Right hindlimb (tissue), 1 donor: ENCODE measurements at regions not wholly inside any gene's neighbourhood (a gene's known extent, or its start where the extent isn't known, plus 50 kb on each side); places are given as distances from the start of the nearest gene placed in this dataset.
"Not testable (repeated sequence)": the region's sequence is repeated elsewhere in the genome, so short reads cannot be mapped to it uniquely, and the experiment has no call there.

Source experiments
- DNase-seq: peaks from one replicate; pipeline ENCODE4 v3.0.0-alpha.2; 2018

DNA sequence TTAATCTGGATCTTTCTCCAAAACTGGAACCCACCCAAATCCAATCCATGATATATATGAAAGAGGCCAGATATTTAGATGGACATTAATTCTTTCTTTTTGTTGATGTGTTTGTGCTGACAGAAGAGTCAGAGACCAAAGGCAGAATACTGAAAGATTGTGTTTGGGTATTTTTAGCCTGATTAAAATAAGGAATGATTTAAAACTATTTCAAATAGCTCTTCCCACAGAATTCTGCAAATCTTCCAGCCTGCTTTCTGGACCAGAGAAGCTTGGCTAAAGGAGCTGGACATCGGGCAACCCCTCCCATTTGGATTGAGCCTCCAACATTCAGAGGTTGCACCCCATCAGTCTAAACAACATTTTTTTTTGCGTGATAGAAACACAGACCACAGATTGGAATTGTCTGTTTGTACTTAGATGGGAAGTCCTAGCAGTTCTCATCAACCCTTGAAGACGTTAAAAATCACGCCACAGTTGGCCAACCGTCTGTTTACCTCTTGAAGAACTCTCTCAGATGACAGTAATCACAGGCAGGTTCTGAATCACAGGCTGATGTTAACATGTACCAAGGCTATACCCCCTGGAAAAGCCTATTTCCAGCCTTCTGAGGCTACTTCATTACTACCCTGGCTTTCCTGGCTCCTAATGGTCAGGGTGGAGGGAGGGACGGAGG is 155.2 kb upstream of the NRP1 start:
- no peak for DNase-seq

DNA sequence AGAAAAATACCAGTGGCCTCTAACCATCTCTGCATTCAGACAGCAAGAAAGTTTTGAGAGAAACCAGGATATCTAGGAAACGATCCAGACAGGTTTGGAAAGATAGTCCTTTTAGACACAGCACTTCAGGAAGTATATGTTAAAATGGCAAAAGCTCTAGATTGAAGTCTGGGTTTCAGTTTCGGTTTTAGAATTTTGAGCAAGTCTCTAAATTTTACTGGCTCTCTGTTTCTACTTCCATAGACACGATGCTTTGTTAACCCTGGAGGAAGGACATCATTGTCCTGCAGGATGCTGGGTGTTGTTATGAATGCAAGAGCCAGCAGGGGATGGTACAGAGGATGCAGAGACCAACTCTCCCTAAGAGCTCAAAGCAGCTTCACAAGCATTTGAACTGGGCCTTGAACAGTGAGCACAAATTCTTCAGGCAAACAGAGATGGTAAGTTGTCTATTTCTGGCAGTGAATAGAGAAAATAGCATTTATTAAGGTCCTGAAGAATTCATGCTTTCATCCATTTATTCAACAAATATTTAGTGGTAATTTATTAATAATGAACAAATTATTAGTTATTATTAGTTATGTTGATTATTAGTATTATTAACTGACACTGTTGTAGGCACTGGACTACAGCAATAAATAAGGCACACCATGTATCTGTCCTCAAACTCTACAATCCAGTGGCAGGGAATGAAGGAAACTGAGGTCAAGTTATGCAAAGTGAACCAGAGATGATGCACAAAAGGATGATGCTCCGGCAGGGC is 152.7 kb upstream of the NRP1 start:
- no peak for DNase-seq

DNA sequence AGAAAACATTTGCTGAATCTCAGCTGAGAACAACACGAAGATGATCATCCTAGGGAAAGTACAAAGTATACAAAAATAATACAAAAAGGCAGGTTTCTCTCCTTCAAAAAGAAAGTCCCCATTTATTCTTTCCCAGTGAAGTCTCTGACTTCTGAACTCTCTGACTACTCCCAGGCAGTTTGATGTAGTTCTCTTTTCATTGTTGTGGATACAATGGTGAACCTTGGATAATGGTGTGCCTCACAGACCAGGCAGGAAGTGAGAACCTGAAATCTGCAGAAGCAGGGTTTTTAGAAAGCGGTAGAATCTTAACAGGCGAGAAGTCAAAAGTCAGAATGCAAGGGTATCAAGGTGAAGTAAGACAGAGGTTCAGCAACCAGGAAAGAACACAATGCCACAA is 150.8 kb upstream of the NRP1 start:
- no peak for DNase-seq

DNA sequence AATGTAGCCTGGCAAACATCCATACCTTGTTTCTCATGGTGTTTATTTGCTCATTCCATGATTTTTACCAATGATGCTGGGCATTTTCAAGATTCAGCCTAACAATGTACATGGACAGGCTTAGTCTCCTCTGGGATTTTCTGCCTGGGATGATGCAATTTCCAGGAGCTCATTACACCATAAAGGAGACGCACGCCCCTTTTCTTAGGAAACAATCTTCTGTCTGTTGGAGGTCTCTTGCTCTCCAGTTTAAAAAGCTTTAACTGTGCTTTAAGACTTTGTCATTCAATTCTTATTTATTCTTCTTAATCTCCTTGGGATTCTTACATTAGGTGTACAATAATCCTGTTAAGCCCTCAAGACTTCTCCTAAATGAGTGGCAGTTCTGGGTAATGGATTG is 150.3 kb upstream of the NRP1 start:
- DNase-seq: no peak

DNA sequence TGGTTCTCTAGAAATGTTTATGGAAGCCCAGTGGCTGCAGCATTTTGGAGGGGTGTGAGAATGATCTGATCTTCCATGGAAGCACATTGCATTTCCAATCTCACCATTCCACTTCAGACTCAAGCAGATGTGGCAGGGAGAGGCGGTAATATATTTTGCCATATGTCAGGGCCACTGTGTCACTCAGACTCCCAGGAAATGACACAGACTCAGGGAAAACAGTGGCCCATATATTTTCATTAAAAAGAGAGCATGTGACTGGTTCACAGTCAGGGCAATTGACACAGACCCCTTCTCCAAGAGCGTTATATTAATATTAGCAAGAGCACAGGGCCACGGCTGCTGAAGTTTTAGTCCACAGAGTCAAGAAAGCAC is 149.3 kb upstream of the NRP1 start:
- no peak for DNase-seq

DNA sequence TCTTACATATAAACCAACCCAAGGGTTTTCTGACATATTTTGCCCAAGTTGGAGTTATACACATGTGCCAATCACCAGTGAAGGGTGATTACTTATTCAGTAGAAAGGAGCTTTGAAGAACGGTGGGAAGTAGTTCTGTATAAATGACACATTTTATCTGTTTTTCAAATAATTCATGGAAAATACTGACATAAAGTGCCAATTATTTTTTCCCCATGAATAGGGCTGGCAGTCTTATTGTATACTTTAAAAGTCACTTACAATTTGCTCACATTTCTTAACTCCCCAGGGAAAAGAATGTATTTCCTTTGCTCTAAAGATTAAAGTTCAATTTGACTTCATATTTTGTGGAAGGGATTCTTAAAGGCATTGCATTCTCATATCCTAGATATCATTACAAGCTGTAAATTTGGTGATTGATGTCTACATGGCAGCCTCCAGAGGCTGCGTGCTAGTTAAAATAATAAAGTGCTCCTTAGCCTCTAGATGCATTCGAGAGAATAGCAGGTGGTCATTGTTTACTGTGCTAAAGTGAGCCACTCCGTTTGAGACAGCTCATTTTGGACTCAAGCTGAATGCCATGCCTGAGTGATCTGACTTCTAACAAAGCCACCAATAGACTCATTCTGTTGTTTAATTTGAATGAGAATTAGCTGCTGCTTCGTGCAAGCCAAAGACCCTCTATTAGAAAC is 148.8 kb upstream of the NRP1 start:
- no peak for DNase-seq

DNA sequence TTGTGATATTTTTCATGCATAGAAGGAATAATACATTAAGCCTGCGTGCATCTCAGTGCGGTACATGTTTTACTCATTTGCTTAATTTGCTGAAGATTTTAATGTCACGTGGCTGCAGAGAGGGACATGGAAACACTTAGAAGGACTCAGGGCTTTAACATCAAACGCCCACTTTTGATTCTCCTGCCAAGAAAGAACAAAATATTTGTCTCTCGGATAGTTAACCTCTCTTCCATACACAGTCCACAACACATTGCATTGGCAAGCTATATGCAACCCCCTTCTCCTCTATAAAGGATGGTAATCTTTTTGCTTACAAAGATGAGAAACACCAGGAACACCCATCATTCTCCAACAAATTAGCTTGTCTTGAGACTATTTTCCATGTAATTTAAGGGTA is 148.0 kb upstream of the NRP1 start:
- DNase-seq: no peak

DNA sequence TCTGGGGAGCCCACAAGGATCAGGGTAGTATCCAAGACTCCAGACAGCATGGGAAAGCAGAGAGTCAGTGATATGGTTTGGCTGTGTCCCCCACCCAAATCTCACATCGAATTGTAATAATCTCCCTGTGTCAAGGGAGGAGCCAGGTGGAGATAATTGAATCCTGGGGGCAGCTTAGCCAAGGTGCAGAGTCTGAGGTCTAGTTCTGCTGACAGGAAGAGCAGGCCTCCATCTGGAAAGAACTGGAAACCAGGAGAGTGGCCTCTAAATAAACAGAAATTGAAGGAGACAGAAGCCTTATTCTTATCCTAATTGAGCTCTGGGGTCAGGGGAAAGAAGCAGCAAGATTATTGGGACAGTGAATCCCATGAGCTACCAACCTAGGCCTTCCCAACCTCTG is 146.7 kb upstream of the NRP1 start:
- no peak for DNase-seq

DNA sequence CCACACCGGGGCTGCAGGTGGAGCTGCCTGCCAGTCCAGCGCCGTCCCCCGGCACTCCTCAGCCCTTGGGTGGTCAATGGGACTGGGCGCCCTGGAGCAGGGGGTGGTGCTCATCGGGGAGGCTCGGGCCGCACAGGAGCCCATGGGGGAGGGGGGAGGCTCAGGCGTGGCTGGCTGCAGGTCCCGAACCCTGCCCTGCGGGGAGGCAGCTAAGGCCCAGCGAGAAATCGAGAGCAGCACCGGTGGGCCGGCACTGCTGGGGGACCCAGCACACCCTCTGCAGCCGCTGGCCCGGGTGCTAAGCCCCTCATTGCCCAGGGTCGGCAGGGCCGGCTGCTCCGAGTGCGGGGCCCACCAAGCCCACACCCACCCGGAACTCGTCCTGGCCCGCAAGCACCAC is 145.9 kb upstream of the NRP1 start:
- DNase-seq: not testable (repeated sequence)

DNA sequence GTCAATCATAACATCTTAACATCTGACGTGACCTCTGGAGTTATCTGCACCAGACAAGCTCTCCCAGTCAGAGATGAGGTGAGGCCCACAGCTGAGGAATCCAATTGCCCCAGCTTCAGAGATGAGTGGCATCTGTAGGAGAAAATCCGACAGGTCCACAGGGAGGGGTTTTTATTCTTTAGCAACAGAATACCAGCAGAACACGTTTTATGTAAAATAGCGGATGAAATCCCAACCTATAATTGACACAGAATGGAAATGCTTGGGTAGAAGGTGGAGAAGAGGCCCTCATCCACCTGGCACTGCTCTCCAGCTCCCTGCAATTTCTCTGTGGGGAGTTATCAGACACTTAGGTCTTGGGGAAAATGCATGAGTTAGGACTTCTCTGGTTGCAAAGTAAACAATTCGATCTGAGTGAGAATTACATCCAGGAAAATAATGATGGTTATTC is 144.2 kb upstream of the NRP1 start:
- no peak for DNase-seq

DNA sequence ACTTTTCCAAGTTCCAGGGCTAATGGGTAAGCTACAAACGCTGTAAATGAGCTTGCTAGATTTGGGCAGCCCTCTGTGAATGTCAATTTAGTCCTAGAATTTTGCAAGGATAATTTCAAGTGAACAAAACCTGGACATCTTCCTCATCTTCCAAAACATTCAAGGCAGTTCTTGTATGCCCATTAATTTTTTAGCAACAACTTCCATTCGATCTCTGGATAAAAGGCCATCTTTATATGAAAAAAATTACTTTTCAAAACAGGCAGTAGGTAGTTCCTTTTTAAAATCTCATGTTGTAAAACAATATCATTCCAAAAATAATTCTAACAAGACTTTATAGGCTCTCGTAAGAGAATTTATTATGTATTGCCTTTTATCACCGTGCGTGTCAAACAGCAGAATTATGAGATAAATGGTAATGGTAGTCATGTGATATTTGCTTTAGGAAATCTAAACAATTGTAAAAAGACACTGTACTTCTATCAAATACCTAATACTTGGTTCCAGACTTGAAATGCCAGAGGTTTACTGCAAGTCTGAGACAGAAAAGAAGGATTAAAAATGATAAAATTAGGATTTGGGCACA is 143.7 kb upstream of the NRP1 start:
- no peak for DNase-seq

DNA sequence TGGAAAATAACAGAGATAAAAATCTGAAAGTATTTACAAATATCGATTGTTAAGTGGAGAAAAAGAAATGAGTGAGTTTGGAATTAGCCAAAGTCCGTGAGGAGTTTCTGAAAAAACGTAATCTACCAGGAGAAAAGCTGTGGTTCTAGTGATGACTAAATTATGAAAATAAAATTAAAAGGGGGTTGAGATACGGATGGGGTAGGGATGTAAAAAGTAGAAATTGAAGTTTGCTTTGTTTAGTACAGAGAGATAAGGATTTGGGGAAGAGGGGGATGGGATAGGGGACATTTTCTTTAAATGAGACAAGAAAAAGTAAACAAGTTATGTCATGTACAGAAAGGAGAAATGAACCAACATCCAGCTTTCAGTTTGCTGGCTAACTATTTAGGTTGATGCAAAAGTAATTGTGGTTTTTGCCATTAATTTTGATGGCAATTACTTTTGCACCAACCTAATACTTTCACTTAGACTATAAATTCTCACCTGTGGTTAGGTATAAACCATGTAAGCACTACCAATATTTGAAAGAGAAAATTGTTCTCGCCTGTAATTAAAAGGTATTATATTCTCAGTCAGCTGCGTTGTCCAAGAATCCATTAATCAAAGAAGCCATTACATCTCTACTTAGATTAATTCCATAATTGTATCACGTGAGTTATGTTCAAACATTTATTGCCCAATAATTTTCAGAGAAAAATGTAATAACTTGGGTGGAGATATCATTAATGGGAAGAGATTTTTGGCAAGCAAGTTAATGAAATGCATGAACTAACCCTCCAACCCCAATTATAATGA is 143.0 kb upstream of the NRP1 start:
- DNase-seq: no peak

DNA sequence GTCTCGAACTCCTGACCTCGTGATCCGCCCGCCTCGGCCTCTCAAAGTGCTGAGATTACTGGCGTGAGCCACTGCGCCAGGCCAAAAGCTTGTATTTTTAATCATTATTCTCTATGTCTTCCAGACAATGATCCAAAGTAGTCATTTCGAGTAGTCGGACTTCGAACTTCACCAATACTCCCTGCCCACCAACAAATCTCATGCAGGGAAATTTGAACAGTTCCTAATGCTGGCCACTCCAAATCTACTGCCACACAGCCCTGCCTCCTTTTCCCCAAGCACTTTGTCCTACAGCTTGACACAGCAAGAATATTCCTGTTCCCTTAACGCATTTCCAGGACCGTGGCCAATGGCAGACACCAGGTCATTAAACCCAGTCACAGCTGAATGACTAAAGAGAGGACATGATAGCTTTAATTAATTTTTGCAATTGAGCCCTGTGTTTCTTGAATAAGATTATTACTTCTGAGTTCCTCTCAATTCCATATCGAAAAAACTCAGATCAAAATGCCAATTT is 142.3 kb upstream of the NRP1 start:
- DNase-seq: no peak

DNA sequence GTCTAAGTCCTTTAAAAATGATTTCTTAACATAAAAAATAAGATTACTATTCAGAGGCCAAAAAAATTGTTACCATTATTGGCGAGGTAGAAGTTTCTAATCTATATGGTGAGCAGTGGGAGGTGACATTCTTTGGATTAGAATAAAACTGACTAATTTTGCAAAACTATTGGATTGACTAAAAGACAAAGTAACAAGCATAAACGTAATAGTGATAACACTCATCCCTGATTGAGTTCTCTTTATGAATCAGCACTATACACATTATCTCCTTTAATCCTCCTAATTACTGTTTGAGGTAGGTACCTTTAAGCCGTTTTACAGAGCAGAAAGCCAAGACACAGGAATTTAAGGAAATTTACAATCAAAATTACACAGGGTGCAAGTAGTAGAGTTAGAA is 139.2 kb upstream of the NRP1 start:
- DNase-seq: no peak

DNA sequence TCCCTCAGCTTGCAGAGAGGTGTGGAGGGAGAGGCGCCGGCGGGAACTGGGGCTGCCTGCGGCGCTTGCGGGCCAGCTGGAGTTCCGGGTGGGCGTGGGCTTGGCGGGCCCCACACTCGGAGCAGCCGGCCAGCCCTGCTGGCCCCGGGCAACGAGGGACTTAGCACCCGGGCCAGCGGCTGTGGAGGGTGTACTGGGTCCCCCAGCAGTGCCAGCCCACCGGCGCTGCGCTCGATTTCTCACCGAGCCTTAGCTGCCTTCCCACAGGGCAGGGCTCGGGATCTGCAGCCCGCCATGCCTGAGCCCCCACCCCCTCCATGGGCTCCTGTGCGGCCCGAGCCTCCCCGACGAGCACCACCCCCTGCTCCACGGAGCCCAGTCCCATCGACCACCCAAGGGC is 133.5 kb upstream of the NRP1 start:
- not testable (repeated sequence) for DNase-seq

DNA sequence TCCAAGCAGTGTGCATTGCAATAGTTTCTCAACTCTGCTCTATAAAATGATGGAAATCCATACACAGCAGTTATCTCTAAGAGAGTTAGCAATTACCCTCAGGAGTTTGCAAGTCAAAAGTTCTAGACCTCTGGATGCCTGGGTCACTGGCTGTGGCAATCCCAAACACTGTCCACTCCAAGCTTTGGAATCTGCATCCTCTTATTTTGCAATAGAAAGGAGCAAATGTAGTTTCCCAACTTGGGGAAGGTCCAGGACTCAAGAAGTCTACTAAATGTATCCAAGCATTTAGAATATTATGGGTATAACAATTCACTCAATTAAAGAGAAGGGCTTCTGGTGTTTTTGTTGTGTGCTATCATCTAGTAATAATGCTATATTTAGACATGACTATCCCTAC is 131.3 kb upstream of the NRP1 start:
- no peak for DNase-seq

DNA sequence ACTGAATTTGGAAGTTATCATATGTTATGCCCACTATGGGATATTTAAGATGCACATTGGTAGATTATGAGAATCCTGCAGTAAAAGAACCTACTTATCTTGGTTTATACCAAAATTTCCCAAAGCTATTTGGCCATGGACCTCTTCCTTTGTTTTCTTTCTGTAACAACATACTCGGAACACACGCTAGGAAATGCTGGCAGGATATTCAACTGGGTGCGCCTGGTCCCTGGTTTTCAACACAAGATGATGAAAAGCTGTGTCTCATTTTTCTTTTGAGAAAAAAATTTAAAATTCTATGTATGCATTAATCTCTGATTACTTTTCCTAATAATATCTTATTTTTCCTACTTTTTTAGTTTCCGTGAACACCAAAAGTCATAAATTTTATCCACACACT is 128.5 kb upstream of the NRP1 start:
- no peak for DNase-seq

DNA sequence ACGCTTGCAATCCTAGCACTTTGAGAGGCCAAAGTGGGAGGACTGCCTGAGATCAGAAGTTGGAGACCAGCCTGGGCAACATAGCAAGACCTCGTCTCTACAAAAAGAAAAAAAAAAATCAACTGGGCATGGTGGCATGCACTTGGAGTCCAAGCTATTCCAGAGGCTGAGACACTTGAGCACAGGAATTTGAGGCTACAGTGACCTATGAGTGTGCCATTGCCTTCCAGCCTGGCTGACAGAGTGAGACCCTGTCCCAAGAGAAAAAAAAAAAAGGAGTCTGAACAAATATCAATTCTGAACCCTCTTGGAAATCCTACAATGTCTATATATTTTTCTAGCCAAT is 126.8 kb upstream of the NRP1 start:
- DNase-seq: no peak

DNA sequence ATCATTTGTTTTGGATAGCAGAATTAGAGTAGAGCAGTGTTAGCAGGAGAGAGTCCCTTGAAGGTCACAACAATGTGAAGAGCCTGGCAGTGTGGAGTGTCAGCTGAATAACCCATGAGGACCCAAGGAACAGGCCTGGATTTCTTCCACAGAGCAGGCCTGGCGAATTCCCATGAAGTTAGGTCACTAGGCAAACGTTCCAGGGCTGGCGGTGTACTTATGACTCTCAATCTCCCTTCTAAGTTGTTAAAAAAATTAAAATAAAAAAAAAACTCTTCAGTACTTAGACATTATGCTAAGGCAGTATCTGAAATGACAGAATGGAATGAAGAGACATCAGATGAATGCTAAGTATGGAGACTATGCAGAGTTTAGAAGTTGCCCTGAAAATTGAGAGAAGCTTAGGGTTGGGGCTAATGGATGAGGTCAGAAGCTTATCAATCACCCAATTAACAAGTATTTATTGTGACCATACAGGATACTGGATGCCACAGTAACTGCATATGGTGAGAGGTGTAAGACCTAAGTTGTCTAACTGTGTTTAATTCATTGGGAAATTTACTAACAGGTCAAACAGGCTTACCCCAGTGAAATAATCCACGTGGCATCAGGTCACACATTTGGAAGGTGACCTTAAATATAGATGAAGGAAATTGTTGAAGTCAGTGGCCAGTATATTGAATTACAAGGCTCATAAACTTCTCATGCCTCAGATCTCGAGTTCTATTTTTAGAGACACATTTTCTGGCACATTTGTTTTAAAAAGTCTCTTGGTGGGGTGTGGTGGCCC is 126.2 kb upstream of the NRP1 start:
- DNase-seq: peak; percentile 38

DNA sequence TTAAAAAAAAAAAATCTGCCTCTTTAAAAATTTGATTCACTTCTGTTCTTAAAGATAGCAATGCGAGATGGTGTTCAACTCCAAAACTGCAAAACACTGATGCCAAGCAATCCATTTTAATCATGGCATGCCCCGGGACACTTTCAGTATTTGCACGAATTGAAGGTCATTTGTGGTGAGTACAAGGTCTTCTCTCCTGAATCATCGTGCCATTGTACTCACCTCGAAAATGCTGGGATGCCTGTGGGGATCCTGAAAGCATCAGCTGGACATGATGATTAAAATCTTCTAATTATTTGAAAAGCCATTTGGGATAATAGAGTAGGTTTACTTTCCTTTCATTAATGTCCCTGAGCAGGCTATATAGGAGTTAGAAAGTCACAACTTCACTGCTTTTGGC is 125.1 kb upstream of the NRP1 start:
- DNase-seq: no peak

DNA sequence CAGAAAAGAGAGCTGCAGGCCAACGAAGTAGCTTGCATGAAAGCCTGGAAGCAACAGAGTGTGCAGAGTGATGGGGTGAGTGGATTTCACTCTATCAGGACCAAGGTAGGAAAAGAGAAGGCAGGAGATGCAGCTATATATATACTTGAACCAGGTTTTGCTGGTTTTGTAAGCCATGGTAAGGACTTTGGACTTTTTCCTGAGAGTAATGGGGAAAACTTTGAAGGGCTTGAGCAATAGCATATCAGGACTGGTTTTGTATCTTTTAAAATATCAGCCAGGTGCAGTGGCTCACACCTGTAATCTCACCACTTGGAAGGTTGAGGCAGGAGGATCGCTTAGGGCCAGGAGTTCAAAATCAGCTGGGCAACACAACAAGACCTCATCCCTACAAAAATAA is 120.6 kb upstream of the NRP1 start:
- no peak for DNase-seq

DNA sequence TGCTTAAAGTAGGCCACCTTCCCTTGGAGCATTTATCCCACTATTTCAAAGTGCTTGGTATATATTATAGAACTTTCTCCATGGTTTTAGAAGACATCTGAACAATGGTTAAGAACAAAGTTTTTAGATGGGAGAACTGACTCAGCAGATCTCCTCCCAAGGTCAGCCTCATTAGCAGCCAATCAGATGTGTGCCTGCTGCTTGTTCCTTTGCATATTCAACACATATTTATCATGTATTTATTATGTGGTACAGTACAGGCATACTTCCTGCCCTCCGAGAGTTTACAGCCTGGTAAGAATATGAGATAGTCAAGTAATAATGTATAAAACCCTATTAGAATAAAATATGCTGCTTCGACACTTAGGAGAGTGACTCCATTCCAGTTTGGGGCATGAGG is 120.1 kb upstream of the NRP1 start:
- no peak for DNase-seq
